Calu3 (cell line): ENCODE measurements at regions not wholly inside any gene's neighbourhood (a gene's known extent, or its start where the extent isn't known, plus 50 kb on each side); places are given as distances from the start of the nearest gene placed in this dataset.

ENCODE experiments used
- BruUV-seq: library from RNA; stranded (reverse); fragments of 400-500 nt; replicated peaks from 2 replicates; lab custom pipeline; 2021; lab: Mats Ljungman, UMichigan
- CTCF ChIA-PET: fragments of 300-600 bp; sonication (Branson Sonifier 250); formaldehyde crosslinking; loops from one replicate; lab custom pipeline; 2022; ENCODE audit warnings: antibody characterized with exemption; lab: Charles Lee
- DNase-seq: peaks from one replicate; pipeline ENCODE4 v3.0.0; 2022
- H3K27ac Mint-ChIP-seq: one replicate; pipeline ENCODE4 v1.8.0; 2022; ENCODE audit warnings: mixed read lengths; ENCODE audit not compliant: unreplicated experiment
- H3K27me3 Mint-ChIP-seq: one replicate; pipeline ENCODE4 v1.8.0; 2022; ENCODE audit warnings: mixed read lengths; ENCODE audit not compliant: unreplicated experiment
- H3K36me3 Mint-ChIP-seq: one replicate; pipeline ENCODE4 v1.8.0; 2022; ENCODE audit warnings: mild to moderate bottlenecking, moderate library complexity, mixed read lengths; ENCODE audit not compliant: insufficient read depth, unreplicated experiment
- H3K4me1 Mint-ChIP-seq: one replicate; pipeline ENCODE4 v1.8.0; 2022; ENCODE audit warnings: mild to moderate bottlenecking, low read depth, mixed read lengths; ENCODE audit not compliant: unreplicated experiment
- H3K4me3 Mint-ChIP-seq: one replicate; pipeline ENCODE4 v1.8.0; 2022; ENCODE audit warnings: mild to moderate bottlenecking, low read depth, moderate library complexity, mixed read lengths; ENCODE audit not compliant: unreplicated experiment
- H3K9me3 Mint-ChIP-seq: one replicate; pipeline ENCODE4 v1.8.0; 2022; ENCODE audit warnings: low read depth, mixed read lengths; ENCODE audit not compliant: unreplicated experiment
- intact Hi-C: fragments of 100-400 bp; cut with micrococcal nuclease; formaldehyde crosslinking; loops from one replicate; pipeline ENCODE4 v1.10.0; 2022; ENCODE audit not compliant: unreplicated experiment
- TF ChIP-seq, protein P1 (sequence below): fragments of 200-600 bp; IDR thresholded peaks from one replicate; pipeline ENCODE4 v1.8.0; 2022; ENCODE audit warnings: antibody characterized with exemption; ENCODE audit not compliant: unreplicated experiment

GRCh38 chr4:143784567-143784966 is 84.1 kb upstream of the FREM3 start:
- H3K36me3 Mint-ChIP-seq: no peaks in the 10 kb centered on the region
- no peak overlapping the region for H3K27ac Mint-ChIP-seq
- H3K9me3 Mint-ChIP-seq: peaks cover 5% of the 10 kb centered on the region
- CTCF ChIA-PET: no interaction called here
- no TSS peak for BruUV-seq
- DNase-seq: no peak
- intact Hi-C loops: no loop called here
- TF ChIP-seq, protein P1, sequence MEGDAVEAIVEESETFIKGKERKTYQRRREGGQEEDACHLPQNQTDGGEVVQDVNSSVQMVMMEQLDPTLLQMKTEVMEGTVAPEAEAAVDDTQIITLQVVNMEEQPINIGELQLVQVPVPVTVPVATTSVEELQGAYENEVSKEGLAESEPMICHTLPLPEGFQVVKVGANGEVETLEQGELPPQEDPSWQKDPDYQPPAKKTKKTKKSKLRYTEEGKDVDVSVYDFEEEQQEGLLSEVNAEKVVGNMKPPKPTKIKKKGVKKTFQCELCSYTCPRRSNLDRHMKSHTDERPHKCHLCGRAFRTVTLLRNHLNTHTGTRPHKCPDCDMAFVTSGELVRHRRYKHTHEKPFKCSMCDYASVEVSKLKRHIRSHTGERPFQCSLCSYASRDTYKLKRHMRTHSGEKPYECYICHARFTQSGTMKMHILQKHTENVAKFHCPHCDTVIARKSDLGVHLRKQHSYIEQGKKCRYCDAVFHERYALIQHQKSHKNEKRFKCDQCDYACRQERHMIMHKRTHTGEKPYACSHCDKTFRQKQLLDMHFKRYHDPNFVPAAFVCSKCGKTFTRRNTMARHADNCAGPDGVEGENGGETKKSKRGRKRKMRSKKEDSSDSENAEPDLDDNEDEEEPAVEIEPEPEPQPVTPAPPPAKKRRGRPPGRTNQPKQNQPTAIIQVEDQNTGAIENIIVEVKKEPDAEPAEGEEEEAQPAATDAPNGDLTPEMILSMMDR: no peak
- H3K27me3 Mint-ChIP-seq: peaks cover 5% of the 10 kb centered on the region
- no peak overlapping the region for H3K4me3 Mint-ChIP-seq
- H3K4me1 Mint-ChIP-seq: no peaks in the 10 kb centered on the region

DNA sequence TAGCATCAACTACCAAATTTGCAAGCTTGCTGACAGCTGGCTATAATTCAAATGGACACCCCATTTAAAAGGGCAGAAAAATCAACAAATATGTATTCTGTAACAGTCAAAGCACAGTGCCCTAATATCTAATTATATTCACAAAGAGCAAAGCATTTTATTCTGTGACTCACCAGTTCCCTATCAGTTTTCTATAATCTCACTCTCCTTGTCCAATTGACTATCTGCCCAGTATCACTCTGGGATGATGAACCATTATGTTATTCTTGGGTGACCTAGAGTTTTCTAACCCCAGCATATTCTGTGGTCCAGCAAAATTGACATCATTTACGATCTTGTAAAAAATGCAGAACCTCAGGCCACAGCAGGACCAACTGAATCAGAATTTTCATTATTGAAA is 82.0 kb upstream of the FREM3 start:
- TF ChIP-seq, protein P1: no peak
- Mint-ChIP-seq H3K9me3 (peaks cover 5% of the 10 kb centered on the region), H3K27me3 (no peaks in the 10 kb centered on the region), H3K36me3 (no peaks in the 10 kb centered on the region), H3K27ac (no peak overlapping the region), H3K4me3 (no peak overlapping the region), H3K4me1 (no peaks in the 10 kb centered on the region)
- CTCF ChIA-PET: no interaction called here
- intact Hi-C loops: no loop called here
- no peak for DNase-seq
- no TSS peak for BruUV-seq

- CTCF ChIA-PET: interaction anchor here (1.0 kb wide), 1 partner anchor 206 kb away, joined by 3 read pairs; no protein-coding TSS in a partner anchor
- no peak overlapping the region for H3K4me3 Mint-ChIP-seq
- H3K27ac Mint-ChIP-seq: no peak overlapping the region
- no peaks in the 10 kb centered on the region for H3K36me3 Mint-ChIP-seq
- no TSS peak for BruUV-seq
- no peaks in the 10 kb centered on the region for H3K4me1 Mint-ChIP-seq
- DNase-seq: peak; percentile 63
- intact Hi-C loops: loop anchor here (1.0 to 5.0 kb wide), 4 partner anchors 133 to 368 kb away; partner anchors contain the start of gene GYPA
- TF ChIP-seq, protein P1: peak; percentile 57
- no peaks in the 10 kb centered on the region for H3K9me3 Mint-ChIP-seq
- no peaks in the 10 kb centered on the region for H3K27me3 Mint-ChIP-seq
Measured at GRCh38 chr4:143773998-143774895, 73.8 kb upstream of the FREM3 start.

DNA sequence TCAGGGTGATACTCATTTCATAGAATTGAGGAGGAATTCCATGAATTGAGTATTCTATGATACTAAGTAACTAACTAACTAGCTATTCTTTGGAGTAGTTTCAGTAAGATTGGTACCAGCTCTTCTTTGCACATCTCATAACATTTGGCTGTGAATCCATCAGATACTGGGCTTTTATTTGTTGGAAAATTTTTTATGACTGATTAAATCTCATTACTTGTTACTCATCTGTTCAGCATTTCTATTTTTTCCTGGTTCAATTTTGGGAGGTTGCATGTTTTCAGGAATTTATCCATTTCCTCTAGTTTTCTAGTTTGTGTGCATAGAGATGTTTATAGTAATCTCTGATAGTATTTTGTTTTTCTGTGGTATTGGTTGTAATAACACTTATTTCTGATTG is 70.8 kb upstream of the FREM3 start:
- CTCF ChIA-PET: no interaction called here
- H3K27ac Mint-ChIP-seq: no peak overlapping the region
- DNase-seq: no peak

More for the DNA sequence above, 70.8 kb upstream of the FREM3 start:
- intact Hi-C loops: loop anchor here (5.0 kb wide), 2 partner anchors 251 to 371 kb away; partner anchors contain the start of gene GYPA
- H3K9me3 Mint-ChIP-seq: no peaks in the 10 kb centered on the region
- TF ChIP-seq, protein P1: no peak
- H3K36me3 Mint-ChIP-seq: no peaks in the 10 kb centered on the region
- no peaks in the 10 kb centered on the region for H3K27me3 Mint-ChIP-seq
- BruUV-seq: no TSS peak
- no peaks in the 10 kb centered on the region for H3K4me1 Mint-ChIP-seq
- H3K4me3 Mint-ChIP-seq: no peak overlapping the region
